Ovary (tissue), 7 donors: ENCODE measurements at regions not wholly inside any gene's neighbourhood (a gene's known extent, or its start where the extent isn't known, plus 50 kb on each side); places are given as distances from the start of the nearest gene placed in this dataset.

Source experiments
- DNase-seq, 5 donors: peaks; one replicate each; pipeline ENCODE4 v3.0.0-alpha.2; 2019 to 2020
- H3K27ac ChIP-seq, 2 donors: fragments of 200-600 bp; one replicate each; pipeline versions ENCODE4 v1.5.1 to v1.8.0; 2019 to 2022
- H3K27me3 ChIP-seq: fragments of 200-600 bp; one replicate; pipeline ENCODE4 v1.8.0; 2022
- H3K36me3 ChIP-seq: fragments of 200-600 bp; sonication (generic); one replicate; pipeline ENCODE4 v1.5.1; 2019
- H3K4me1 ChIP-seq: one replicate; pipeline ENCODE4 v1.8.1; 2013; ENCODE audit warnings: mild to moderate bottlenecking, moderate library complexity; ENCODE audit not compliant: insufficient read depth
- H3K4me3 ChIP-seq: fragments of 200-600 bp; sonication (generic); one replicate; pipeline ENCODE4 v1.5.1; 2017
- H3K9me3 ChIP-seq, 2 donors: fragments of 200-600 bp in 1 of 2; sonication (generic) in 1 of 2; one replicate each; pipeline versions ENCODE4 v1.5.1 to v1.8.1; 2013 to 2019; ENCODE audit warnings: mild to moderate bottlenecking in 1 of 2, moderate library complexity in 1 of 2
- CTCF ChIP-seq, 3 donors: fragments of 450-650 bp in 2 of 3; fragments of 200-600 bp in 1 of 3; IDR thresholded peaks; one replicate each; pipeline versions ENCODE4 v1.5.1 to v1.8.0; 2016 to 2022; ENCODE audit warnings: antibody characterized with exemption in 3 of 3, mild to moderate bottlenecking in 1 of 3
- EP300 ChIP-seq: sonication (generic); formaldehyde crosslinking; IDR thresholded peaks from one replicate; pipeline ENCODE4 v1.6.1; 2017; ENCODE audit warnings: antibody characterized with exemption
- POLR2A ChIP-seq: fragments of 450-650 bp; IDR thresholded peaks from one replicate; pipeline ENCODE4 v1.6.1; 2017; ENCODE audit warnings: antibody characterized with exemption, mild to moderate bottlenecking, moderate library complexity
- WGBS, 3 donors: extraction: QIAGEN DNeasy Blood & Tissue Kit in 1 of 3; methylation state at CpG; one replicate each; pipeline versions ENCODE4 v1.1.5 to v1.1.7; 2013 to 2017; 5-methylcytosine and 5-hydroxymethylcytosine counted together
- intact Hi-C, 4 donors: fragments of 100-400 bp; cut with DNase I; formaldehyde crosslinking; loops; one replicate each; pipeline versions ENCODE4 v1.11.0 to v1.15.1; 2022 to 2023
- donor health status: DM: no; HTN: no; CAD: no; lungs with moderate emphysema.
- donor health status: DM: no; HTN: no; CAD: no.
- donor health status: Bipolar disorder and iron deficiency.
- donor health status: DM: no; HTN: no; CAD: no.
- donor health status: DM: yes; HTN: yes; CAD: no.

GRCh38 chr2:66729416-66730330, 294.7 kb downstream of the MEIS1 start:
- intact Hi-C loops = no loop called here
- DNase-seq = no peak
- H3K4me3 ChIP-seq = no peak overlapping the region
- no peaks in the 10 kb centered on the region for H3K27me3 ChIP-seq
- TF ChIP-seq POLR2A (no peak), CTCF (IDR thresholded peaks at IDR 0.05) (no peak), EP300 (no peak)
- no peaks in the 10 kb centered on the region for H3K9me3 ChIP-seq
- H3K27ac ChIP-seq = no peak overlapping the region
- WGBS, 3 donors = 52 to 58% (median 54%) methylated on average over 6 of the region's 6 CpGs
- no peaks in the 10 kb centered on the region for H3K4me1 ChIP-seq
- no peaks in the 10 kb centered on the region for H3K36me3 ChIP-seq

GRCh38 chr2:66730441-66730840, 295.5 kb downstream of the MEIS1 start:
- 88 to 91% (median 88%) methylated on average over 6 of the region's 6 CpGs for WGBS, 3 donors
- no peaks in the 10 kb centered on the region for H3K4me1 ChIP-seq
- no peaks in the 10 kb centered on the region for H3K27me3 ChIP-seq
- H3K9me3 ChIP-seq = no peaks in the 10 kb centered on the region
- H3K27ac ChIP-seq = no peak overlapping the region
- DNase-seq = no peak
- intact Hi-C loops = no loop called here
- no peaks in the 10 kb centered on the region for H3K36me3 ChIP-seq
- H3K4me3 ChIP-seq = no peak overlapping the region
- no peak for TF ChIP-seq EP300
- no peak for TF ChIP-seq CTCF (IDR thresholded peaks at IDR 0.05)
- TF ChIP-seq POLR2A = no peak

GRCh38 chr2:66733364-66733999, 298.6 kb downstream of the MEIS1 start:
- no peak for DNase-seq
- Histone ChIP-seq H3K27me3 (no peaks in the 10 kb centered on the region), H3K4me3 (no peak overlapping the region), H3K36me3 (no peaks in the 10 kb centered on the region), H3K27ac (no peak overlapping the region), H3K4me1 (no peaks in the 10 kb centered on the region), H3K9me3 (no peaks in the 10 kb centered on the region)
- TF ChIP-seq EP300 (no peak), POLR2A (no peak), CTCF (IDR thresholded peaks at IDR 0.05) (no peak)
- intact Hi-C loops = no loop called here
- 67 to 76% (median 73%) methylated on average over 8 of the region's 8 CpGs for WGBS, 3 donors

- no peak for DNase-seq
- intact Hi-C loops = no loop called here
- Histone ChIP-seq H3K36me3 (no peaks in the 10 kb centered on the region), H3K27ac (no peak overlapping the region), H3K4me3 (no peak overlapping the region), H3K4me1 (peaks cover 1% of the 10 kb centered on the region), H3K27me3 (no peaks in the 10 kb centered on the region), H3K9me3 (no peaks in the 10 kb centered on the region)
- TF ChIP-seq EP300 (no peak), CTCF (IDR thresholded peaks at IDR 0.05) (no peak), POLR2A (no peak)
- 73 to 85% (median 79%) methylated on average over 3 of the region's 3 CpGs for WGBS, 3 donors
Observed at GRCh38 chr2:66748939-66749338, 314.0 kb downstream of the MEIS1 start.
